Cardiac muscle cell (in vitro differentiated cells and primary cell): ENCODE measurements at regions not wholly inside any gene's neighbourhood (a gene's known extent, or its start where the extent isn't known, plus 50 kb on each side); places are given as distances from the start of the nearest gene placed in this dataset.

ENCODE experiments used
- DNase-seq, 2 donors: peaks; one replicate each; pipeline versions ENCODE4 v3.0.0 to v3.0.0-alpha.2; 2010 to 2017; ENCODE audit warnings: low read depth in 1 of 2, low spot score in 1 of 2
- H3K27ac ChIP-seq: fragments of 200-600 bp; sonication (generic); 2 replicates; pipeline ENCODE4 v1.5.1; 2016
- H3K27me3 ChIP-seq: fragments of 200-600 bp; sonication (generic); 2 replicates; pipeline ENCODE4 v1.6.0; 2016; ENCODE audit warnings: control low read depth
- H3K36me3 ChIP-seq: fragments of 200-600 bp; sonication (generic); 2 replicates; pipeline ENCODE4 v1.5.1; 2016; ENCODE audit warnings: control low read depth
- H3K4me1 ChIP-seq: fragments of 200-600 bp; sonication (generic); 2 replicates; pipeline ENCODE4 v1.8.1; 2017; ENCODE audit warnings: low read depth, mild to moderate bottlenecking, mixed run types
- H3K4me3 ChIP-seq: fragments of 200-600 bp; sonication (generic); 2 replicates; pipeline ENCODE4 v1.5.1; 2016; ENCODE audit warnings: mild to moderate bottlenecking
- H3K9me3 ChIP-seq: fragments of 200-600 bp; sonication (generic); 2 replicates; pipeline ENCODE4 v1.5.1; 2017; ENCODE audit warnings: low read depth, mild to moderate bottlenecking, control low read depth
- CTCF ChIP-seq: IDR thresholded peaks from 2 replicates; pipeline ENCODE4 v1.5.1; 2012; ENCODE audit warnings: low read depth, mild to moderate bottlenecking, low read length

- Histone ChIP-seq H3K4me3 (no peak overlapping the region), H3K27ac (no peak overlapping the region), H3K4me1 (peaks cover 13% of the 10 kb centered on the region), H3K27me3 (no peaks in the 10 kb centered on the region), H3K9me3 (no peaks in the 10 kb centered on the region), H3K36me3 (no peaks in the 10 kb centered on the region)
- TF ChIP-seq CTCF = no peak
- no peak for DNase-seq
These were observed 183.7 kb downstream of the VRK1 start for GRCh38 chr14:96980835-96981234.

- H3K9me3 ChIP-seq = no peaks in the 10 kb centered on the region
- H3K36me3 ChIP-seq = no peaks in the 10 kb centered on the region
- no peak overlapping the region for H3K27ac ChIP-seq
- TF ChIP-seq CTCF = no peak
- no peak overlapping the region for H3K4me3 ChIP-seq
- H3K4me1 ChIP-seq = no peaks in the 10 kb centered on the region
- no peak for DNase-seq
- H3K27me3 ChIP-seq = no peaks in the 10 kb centered on the region
These were observed 189.3 kb downstream of the VRK1 start for GRCh38 chr14:96986256-96987085.

DNA sequence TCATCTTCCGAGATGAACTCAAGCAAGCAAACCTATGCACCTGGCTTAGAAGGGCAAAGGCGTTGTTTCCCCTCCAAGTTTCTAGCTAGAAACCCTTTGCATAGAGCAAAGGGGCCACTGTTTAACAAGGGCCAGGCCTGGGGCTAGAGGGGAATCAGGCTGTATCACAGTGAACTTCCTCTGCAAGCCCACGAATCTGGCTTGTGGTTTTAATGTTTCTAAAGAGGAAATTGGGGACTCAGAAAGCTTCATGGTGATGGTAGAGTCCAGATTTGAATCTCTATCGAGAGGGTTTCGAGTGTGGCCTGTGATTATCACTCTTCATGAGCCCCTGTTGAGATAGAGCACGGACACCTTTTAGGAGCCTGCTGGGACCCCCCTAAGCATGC lies 189.9 kb downstream of the VRK1 start:
- no peak for DNase-seq
- Histone ChIP-seq H3K9me3 (no peaks in the 10 kb centered on the region), H3K4me3 (no peak overlapping the region), H3K36me3 (no peaks in the 10 kb centered on the region), H3K27ac (no peak overlapping the region), H3K4me1 (no peaks in the 10 kb centered on the region), H3K27me3 (no peaks in the 10 kb centered on the region)
- no peak for TF ChIP-seq CTCF

DNA sequence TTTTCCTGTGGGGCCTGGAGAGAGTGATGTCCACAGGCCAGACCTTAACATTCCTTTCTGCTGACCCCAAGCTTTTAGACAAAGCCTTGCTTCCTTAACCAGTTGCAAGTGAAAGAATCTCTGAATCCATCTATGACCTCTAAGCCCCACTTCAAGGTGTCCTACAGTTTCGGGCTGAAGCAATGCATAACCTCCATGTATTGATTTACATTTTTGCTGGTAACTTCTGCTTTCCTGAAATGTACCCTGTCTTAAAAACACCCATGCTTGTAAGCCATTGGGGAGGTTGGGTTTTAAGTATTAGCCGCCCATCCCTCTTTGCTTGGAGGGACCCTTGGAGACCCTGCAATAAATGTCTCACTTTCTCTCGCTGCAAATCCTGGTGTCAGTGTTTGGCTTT lies 190.6 kb downstream of the VRK1 start:
- Histone ChIP-seq H3K27ac (no peak overlapping the region), H3K9me3 (no peaks in the 10 kb centered on the region), H3K36me3 (no peaks in the 10 kb centered on the region), H3K4me3 (no peak overlapping the region), H3K4me1 (no peaks in the 10 kb centered on the region), H3K27me3 (no peaks in the 10 kb centered on the region)
- no peak for DNase-seq
- no peak for TF ChIP-seq CTCF

DNA sequence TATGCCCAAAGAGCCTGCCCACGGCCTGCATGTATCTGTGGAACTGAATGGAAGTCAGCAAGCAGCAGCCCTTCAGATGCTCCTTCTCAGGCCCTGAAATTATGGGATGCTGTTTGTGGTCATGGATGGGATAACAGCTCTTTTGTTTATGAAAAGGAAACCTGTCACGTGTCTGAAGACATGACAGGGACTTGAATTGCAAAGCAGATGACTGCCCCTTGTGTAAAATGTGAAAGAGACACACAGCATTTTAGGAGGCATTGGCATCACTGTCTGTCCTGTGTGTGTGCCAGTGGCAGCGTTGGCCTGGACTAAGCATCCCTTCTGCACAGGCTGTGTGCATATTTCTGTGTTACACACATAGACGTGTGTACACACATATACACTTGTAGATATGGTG lies 192.1 kb downstream of the VRK1 start:
- H3K36me3 ChIP-seq = no peaks in the 10 kb centered on the region
- H3K27ac ChIP-seq = no peak overlapping the region
- no peaks in the 10 kb centered on the region for H3K27me3 ChIP-seq
- no peak for DNase-seq
- no peaks in the 10 kb centered on the region for H3K4me1 ChIP-seq
- no peak overlapping the region for H3K4me3 ChIP-seq
- no peak for TF ChIP-seq CTCF
- H3K9me3 ChIP-seq = no peaks in the 10 kb centered on the region
